DND-41 (cell line): ENCODE measurements at regions not wholly inside any gene's neighbourhood (a gene's known extent, or its start where the extent isn't known, plus 50 kb on each side); places are given as distances from the start of the nearest gene placed in this dataset.

Source experiments
- ATAC-seq: fragments of 200-7000 bp; cut with Tn5 transposase; 3 replicates; pipeline ENCODE4 v1.9.1; 2021; ENCODE audit warnings: low read depth; ENCODE audit not compliant: insufficient read depth
- DNase-seq: peaks from one replicate; pipeline ENCODE4 v3.0.0-alpha.2; 2020
- H2AFZ ChIP-seq: 2 replicates; pipeline ENCODE4 v1.6.0; 2012; ENCODE audit warnings: low read depth, low read length
- H3K27ac ChIP-seq: 2 replicates; pipeline ENCODE4 v1.5.1; 2012; ENCODE audit warnings: low read length, inconsistent platforms
- H3K27me3 ChIP-seq: fragments of 200-600 bp; sonication (generic); 2 replicates; pipeline ENCODE4 v1.6.0; 2012; ENCODE audit warnings: low read length, mild to moderate bottlenecking, inconsistent platforms; ENCODE audit not compliant: insufficient read depth, poor library complexity
- H3K36me3 ChIP-seq: 2 replicates; pipeline ENCODE4 v1.5.1; 2012; ENCODE audit warnings: low read length, inconsistent platforms; ENCODE audit not compliant: insufficient read depth
- H3K4me1 ChIP-seq: 2 replicates; pipeline ENCODE4 v1.5.1; 2012; ENCODE audit warnings: mild to moderate bottlenecking, low read length; ENCODE audit not compliant: insufficient read depth
- H3K4me2 ChIP-seq: 2 replicates; pipeline ENCODE4 v1.6.0; 2012; ENCODE audit warnings: mild to moderate bottlenecking, moderate library complexity, low read length, inconsistent platforms; ENCODE audit not compliant: insufficient read depth
- H3K4me3 ChIP-seq, 2 experiments: fragments of 200-600 bp in 1 of 2; shearing (Covaris generic) in 1 of 2; 2 replicates each; pipeline ENCODE4 v1.5.1; 2012 to 2016; ENCODE audit warnings: inconsistent platforms in 2 of 2, low read length in 2 of 2, mild to moderate bottlenecking in 2 of 2, low read depth in 1 of 2, moderate library complexity in 1 of 2
- H3K79me2 ChIP-seq: 2 replicates; pipeline ENCODE4 v1.6.0; 2012; ENCODE audit warnings: low read length, inconsistent platforms; ENCODE audit not compliant: insufficient read depth
- H3K9ac ChIP-seq: 2 replicates; pipeline ENCODE4 v1.6.0; 2012; ENCODE audit warnings: low read depth, mild to moderate bottlenecking, inconsistent platforms, low read length, moderate library complexity
- H3K9me3 ChIP-seq: 2 replicates; pipeline ENCODE4 v1.5.1; 2012; ENCODE audit warnings: low read length, moderate library complexity, mild to moderate bottlenecking, inconsistent platforms; ENCODE audit not compliant: insufficient read depth, severe bottlenecking
- H4K20me1 ChIP-seq: 2 replicates; pipeline ENCODE4 v1.6.0; 2012; ENCODE audit warnings: low read length; ENCODE audit not compliant: insufficient read depth
- CTCF ChIP-seq: IDR thresholded peaks from 2 replicates; pipeline ENCODE4 v1.5.1; 2012; ENCODE audit warnings: borderline replicate concordance, low read length, moderate library complexity, mild to moderate bottlenecking; ENCODE audit not compliant: poor library complexity, severe bottlenecking; ENCODE audit errors: extremely low read depth
- EZH2 ChIP-seq: IDR thresholded peaks from 3 replicates; pipeline ENCODE4 v1.6.1; 2012; ENCODE audit warnings: borderline replicate concordance, low read depth, mild to moderate bottlenecking, moderate library complexity, low read length, inconsistent platforms; ENCODE audit not compliant: severe bottlenecking

- TF ChIP-seq EZH2 (no peak), CTCF (no peak)
- Histone ChIP-seq H2AFZ (no peak overlapping the region), H3K4me2 (no peak overlapping the region), H3K9me3 (no peaks in the 10 kb centered on the region), H3K27ac (no peak overlapping the region), H3K27me3 (no peaks in the 10 kb centered on the region), H3K4me3 (no peak overlapping the region), H4K20me1 (no peaks in the 10 kb centered on the region), H3K4me1 (no peaks in the 10 kb centered on the region), H3K79me2 (no peaks in the 10 kb centered on the region), H3K9ac (no peak overlapping the region), H3K36me3 (no peaks in the 10 kb centered on the region)
- ATAC-seq (no peak), DNase-seq (no peak)
Measured at GRCh38 chr7:17583786-17584185, 285.3 kb downstream of the AHR start.

GRCh38 chr7:17584822-17585221, 286.4 kb downstream of the AHR start:
- peak; percentile 52; the same call in 1 of the 3 replicates for ATAC-seq
- no peak overlapping the region for H3K27ac ChIP-seq
- H3K4me2 ChIP-seq, result no peak overlapping the region
- TF ChIP-seq CTCF, result no peak
- TF ChIP-seq EZH2, result no peak
- H3K36me3 ChIP-seq, result no peaks in the 10 kb centered on the region
- H3K4me3 ChIP-seq, result no peak overlapping the region
- H4K20me1 ChIP-seq, result no peaks in the 10 kb centered on the region
- H2AFZ ChIP-seq, result no peak overlapping the region
- H3K9ac ChIP-seq, result no peak overlapping the region
- DNase-seq, result no peak
- no peaks in the 10 kb centered on the region for H3K4me1 ChIP-seq
- H3K79me2 ChIP-seq, result no peaks in the 10 kb centered on the region
- no peaks in the 10 kb centered on the region for H3K27me3 ChIP-seq
- no peaks in the 10 kb centered on the region for H3K9me3 ChIP-seq

- TF ChIP-seq CTCF (no peak), EZH2 (no peak)
- H3K4me2 ChIP-seq, result no peak overlapping the region
- DNase-seq, result no peak
Measured at GRCh38 chr7:17586711-17587110, 288.3 kb downstream of the AHR start.

GRCh38 chr7:17588730-17589129, 290.3 kb downstream of the AHR start:
- TF ChIP-seq CTCF (no peak), EZH2 (no peak)
- H3K9me3 ChIP-seq, result no peaks in the 10 kb centered on the region
- H3K27ac ChIP-seq, result no peak overlapping the region
- no peak overlapping the region for H3K4me3 ChIP-seq
- H3K36me3 ChIP-seq, result no peaks in the 10 kb centered on the region
- H2AFZ ChIP-seq, result no peak overlapping the region
- H3K4me2 ChIP-seq, result no peak overlapping the region
- H3K79me2 ChIP-seq, result no peaks in the 10 kb centered on the region
- no peaks in the 10 kb centered on the region for H3K27me3 ChIP-seq
- no peaks in the 10 kb centered on the region for H3K4me1 ChIP-seq
- no peak overlapping the region for H3K9ac ChIP-seq
- no peak for DNase-seq
- no peak for ATAC-seq
- no peaks in the 10 kb centered on the region for H4K20me1 ChIP-seq

More at GRCh38 chr7:17586711-17587110, 288.3 kb downstream of the AHR start:
- H3K4me1 ChIP-seq, result no peaks in the 10 kb centered on the region
- no peak for ATAC-seq
- no peak overlapping the region for H3K9ac ChIP-seq
- H3K36me3 ChIP-seq, result no peaks in the 10 kb centered on the region
- H2AFZ ChIP-seq, result no peak overlapping the region
- H3K9me3 ChIP-seq, result no peaks in the 10 kb centered on the region
- H3K79me2 ChIP-seq, result no peaks in the 10 kb centered on the region
- no peak overlapping the region for H3K4me3 ChIP-seq
- no peak overlapping the region for H3K27ac ChIP-seq
- no peaks in the 10 kb centered on the region for H4K20me1 ChIP-seq
- no peaks in the 10 kb centered on the region for H3K27me3 ChIP-seq
